Aorta (tissue), 5 donors: ENCODE measurements at regions not wholly inside any gene's neighbourhood (a gene's known extent, or its start where the extent isn't known, plus 50 kb on each side); places are given as distances from the start of the nearest gene placed in this dataset.
"Not testable (repeated sequence)": the region's sequence is repeated elsewhere in the genome, so short reads cannot be mapped to it uniquely, and the experiment has no call there.

Source experiments
- ATAC-seq: fragments of 200-7000 bp; cut with Tn5 transposase; one replicate; pipeline ENCODE4 v1.9.1; 2022; ENCODE audit warnings: moderate library complexity; ENCODE audit not compliant: low FRiP score
- DNase-seq, 2 donors: peaks; one replicate each; pipeline ENCODE4 v3.0.0-alpha.2; 2020
- H3K27ac ChIP-seq, 2 donors: one replicate each; pipeline ENCODE4 v1.5.1; 2013; ENCODE audit warnings: low read length in 2 of 2, mild to moderate bottlenecking in 2 of 2, moderate library complexity in 2 of 2, control low read depth in 1 of 2, inconsistent platforms in 1 of 2, low read depth in 1 of 2
- H3K27me3 ChIP-seq, 2 donors: one replicate each; pipeline ENCODE4 v1.6.1; 2013; ENCODE audit warnings: control low read depth in 1 of 2, low read length in 1 of 2, mild to moderate bottlenecking in 1 of 2, moderate library complexity in 1 of 2; ENCODE audit not compliant: insufficient read depth in 2 of 2, control insufficient read depth in 1 of 2
- H3K36me3 ChIP-seq, 2 donors: one replicate each; pipeline ENCODE4 v1.6.1; 2013; ENCODE audit warnings: control low read depth in 1 of 2, low read length in 1 of 2, mild to moderate bottlenecking in 1 of 2; ENCODE audit not compliant: insufficient read depth in 2 of 2, control insufficient read depth in 1 of 2
- H3K4me1 ChIP-seq, 2 donors: one replicate each; pipeline ENCODE4 v1.6.1; 2013; ENCODE audit warnings: low read length in 2 of 2, control low read depth in 1 of 2, mild to moderate bottlenecking in 1 of 2, moderate library complexity in 1 of 2; ENCODE audit not compliant: insufficient read depth in 2 of 2, control insufficient read depth in 1 of 2
- H3K4me3 ChIP-seq, 2 donors: one replicate each; pipeline ENCODE4 v1.5.1; 2013; ENCODE audit warnings: low read length in 2 of 2, control low read depth in 1 of 2, mild to moderate bottlenecking in 1 of 2
- H3K9me3 ChIP-seq: one replicate; pipeline ENCODE4 v1.6.1; 2013; ENCODE audit warnings: mild to moderate bottlenecking, low read length; ENCODE audit not compliant: control insufficient read depth
- WGBS, 2 donors: extraction: QIAGEN DNeasy Blood & Tissue Kit; methylation state at CpG; one replicate each; pipeline ENCODE4 v1.1.7; 2013; 5-methylcytosine and 5-hydroxymethylcytosine counted together
- intact Hi-C, 2 donors: fragments of 100-400 bp; cut with DNase I; formaldehyde crosslinking; loops; one replicate each; pipeline versions ENCODE4 v1.14.2 to v1.15.0; 2022
- donor health status: healthy with polysubstance abuse.
- donor health status: Bipolar disorder and iron deficiency.
- donor health status: DM: no; HTN: no; CAD: no.
- donor health status: DM: no; HTN: no; CAD: no.
- donor health status: DM: yes; HTN: yes; CAD: no.

GRCh38 chr6:25205629-25206028 is 73.5 kb upstream of the CARMIL1 start:
- Histone ChIP-seq H3K27me3 (no peaks in the 10 kb centered on the region), H3K36me3 (no peaks in the 10 kb centered on the region), H3K9me3 (no peaks in the 10 kb centered on the region), H3K27ac (no peak overlapping the region), H3K4me3 (no peak overlapping the region), H3K4me1 (peaks cover 0 to 4% of the 10 kb centered on the region in 2 donors)
- no peak for ATAC-seq
- intact Hi-C loops = no loop called here
- no peak for DNase-seq

DNA sequence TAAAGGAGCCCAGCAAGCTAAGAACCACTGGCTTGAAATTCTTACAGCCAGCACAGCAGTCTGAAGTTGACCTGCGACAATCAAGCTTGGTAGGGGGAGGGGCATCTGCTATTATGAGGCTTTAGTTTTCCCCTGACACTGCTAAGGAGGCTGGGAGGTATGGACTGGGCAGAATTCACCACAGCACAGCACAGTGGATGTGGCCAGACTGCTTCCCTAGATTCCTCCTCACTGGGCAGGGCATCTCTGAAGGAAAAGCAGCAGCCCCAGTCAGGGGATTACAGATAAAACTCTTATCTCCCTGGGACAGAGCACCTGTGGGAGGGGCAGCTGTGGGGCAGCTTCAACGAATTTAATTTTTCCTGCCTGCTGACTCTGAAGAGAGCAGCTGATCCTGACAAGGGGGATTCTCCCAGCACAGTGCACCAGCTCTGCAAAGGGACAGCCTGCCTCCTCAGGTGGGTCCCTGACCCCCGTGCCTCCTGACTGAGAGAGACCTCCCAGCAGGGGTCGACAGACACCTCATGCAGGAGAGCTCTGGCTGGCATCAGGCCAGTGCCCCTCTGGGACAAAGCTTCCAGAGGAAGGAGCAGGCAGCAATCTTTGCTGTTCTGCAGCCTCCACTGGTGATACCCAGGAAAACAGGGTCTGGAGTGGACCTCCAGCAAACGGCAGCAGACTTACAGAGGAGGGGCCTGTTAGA is 71.6 kb upstream of the CARMIL1 start:
- H3K36me3 ChIP-seq, H3K4me3 ChIP-seq, H3K27me3 ChIP-seq, H3K9me3 ChIP-seq, intact Hi-C loops, H3K4me1 ChIP-seq, DNase-seq, ATAC-seq, H3K27ac ChIP-seq: not testable (repeated sequence)
- 52 to 58% methylated on average over 5 of the region's 5 CpGs for WGBS, 2 donors

- no peaks in the 10 kb centered on the region for H3K36me3 ChIP-seq
- no peaks in the 10 kb centered on the region for H3K4me1 ChIP-seq
- DNase-seq (no peak), ATAC-seq (no peak)
- 95 to 96% methylated on average over 7 of the region's 7 CpGs for WGBS, 2 donors
- peaks cover 0 to 1% of the 10 kb centered on the region in 2 donors for H3K27me3 ChIP-seq
- intact Hi-C loops = no loop called here
- no peak overlapping the region for H3K27ac ChIP-seq
- H3K9me3 ChIP-seq = no peaks in the 10 kb centered on the region
- H3K4me3 ChIP-seq = no peak overlapping the region
These were observed 63.3 kb upstream of the CARMIL1 start for GRCh38 chr6:25215881-25216280.

GRCh38 chr6:25217302-25217701 is 61.9 kb upstream of the CARMIL1 start:
- H3K27ac ChIP-seq = no peak overlapping the region
- H3K4me1 ChIP-seq = no peaks in the 10 kb centered on the region
- H3K4me3 ChIP-seq = no peak overlapping the region
- intact Hi-C loops = no loop called here
- peaks cover 0 to 1% of the 10 kb centered on the region in 2 donors for H3K27me3 ChIP-seq
- no peaks in the 10 kb centered on the region for H3K36me3 ChIP-seq
- no peaks in the 10 kb centered on the region for H3K9me3 ChIP-seq
- DNase-seq (no peak), ATAC-seq (no peak)
- WGBS, 2 donors = 82 to 93% methylated on average over 2 of the region's 2 CpGs

- Histone ChIP-seq H3K9me3 (no peaks in the 10 kb centered on the region), H3K4me3 (no peak overlapping the region), H3K4me1 (no peaks in the 10 kb centered on the region), H3K27me3 (peaks cover 0 to 1% of the 10 kb centered on the region in 2 donors), H3K36me3 (no peaks in the 10 kb centered on the region), H3K27ac (no peak overlapping the region)
- WGBS, 2 donors = 83 to 86% methylated on average over 3 of the region's 3 CpGs
- DNase-seq = no peak
- ATAC-seq = no peak
- intact Hi-C loops = no loop called here
These were observed 61.3 kb upstream of the CARMIL1 start for GRCh38 chr6:25217829-25218228.

DNA sequence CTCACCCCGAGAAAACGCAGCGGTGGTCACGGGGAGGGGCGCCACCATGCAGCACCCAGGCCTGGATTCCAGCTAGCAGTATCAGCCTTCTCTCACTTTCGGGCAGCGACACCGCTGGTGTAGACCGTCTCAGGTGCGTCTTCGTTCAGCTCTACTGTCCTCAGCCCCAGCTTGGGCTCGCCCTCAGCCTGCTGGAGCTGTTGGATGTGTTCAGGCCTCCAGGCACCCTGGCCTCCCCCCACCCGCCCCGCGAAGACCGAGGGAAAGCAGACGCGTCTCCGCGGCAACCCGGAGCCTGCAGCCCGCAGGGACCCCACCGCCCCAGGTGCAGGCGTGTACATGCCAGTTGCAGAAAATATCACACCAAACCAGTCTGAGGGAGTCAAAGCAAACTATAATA is 60.8 kb upstream of the CARMIL1 start:
- DNase-seq (no peak), ATAC-seq (peak; percentile 11)
- WGBS, 2 donors = 90 to 92% methylated on average over 24 of the region's 24 CpGs
- Histone ChIP-seq H3K27ac (no peak overlapping the region), H3K27me3 (peaks cover 0 to 1% of the 10 kb centered on the region in 2 donors), H3K4me3 (no peak overlapping the region), H3K4me1 (no peaks in the 10 kb centered on the region), H3K36me3 (no peaks in the 10 kb centered on the region), H3K9me3 (no peaks in the 10 kb centered on the region)
- intact Hi-C loops = no loop called here

- intact Hi-C loops = no loop called here
- no peak for ATAC-seq
These were observed 59.8 kb upstream of the CARMIL1 start for GRCh38 chr6:25219216-25219916.

DNA sequence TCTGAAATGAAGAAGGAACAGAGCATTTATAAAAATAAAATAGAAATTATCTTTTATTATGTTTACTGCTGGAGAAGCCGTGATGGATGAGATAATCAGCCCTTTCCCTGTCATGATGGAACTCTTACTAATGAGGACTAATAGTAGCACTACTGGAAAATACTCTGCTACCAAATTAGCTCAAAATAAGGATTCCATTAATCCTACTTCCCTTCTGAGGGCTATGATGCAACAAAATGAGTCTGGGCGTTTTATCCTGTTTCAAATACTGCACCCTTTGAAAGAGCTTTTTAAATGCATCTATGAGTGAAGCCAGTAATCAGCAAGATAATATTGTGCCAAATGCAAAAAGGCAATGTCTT is 59.3 kb upstream of the CARMIL1 start:
- ATAC-seq (no peak), DNase-seq (no peak)
- H3K36me3 ChIP-seq = no peaks in the 10 kb centered on the region
- no peaks in the 10 kb centered on the region for H3K4me1 ChIP-seq
- peaks cover 0 to 1% of the 10 kb centered on the region in 2 donors for H3K27me3 ChIP-seq
- no peak overlapping the region for H3K27ac ChIP-seq
- H3K9me3 ChIP-seq = no peaks in the 10 kb centered on the region
- no peak overlapping the region for H3K4me3 ChIP-seq
- intact Hi-C loops = loop anchor here (5.0 to 10.0 kb wide), 3 partner anchors 335 to 497 kb away; no protein-coding TSS in a partner anchor
- 81 to 90% methylated on average over 2 of the region's 2 CpGs for WGBS, 2 donors

More at GRCh38 chr6:25219216-25219916, 59.8 kb upstream of the CARMIL1 start:
- 0 to 46% methylated on average over 1 of the region's 1 CpG for whole genome bisulfite sequencing, 2 donors
- Histone ChIP-seq H3K27ac (no peak overlapping the region), H3K4me1 (no peaks in the 10 kb centered on the region), H3K36me3 (no peaks in the 10 kb centered on the region), H3K4me3 (no peak overlapping the region), H3K9me3 (no peaks in the 10 kb centered on the region), H3K27me3 (peaks cover 0 to 1% of the 10 kb centered on the region in 2 donors)
- DNase-seq = no peak

DNA sequence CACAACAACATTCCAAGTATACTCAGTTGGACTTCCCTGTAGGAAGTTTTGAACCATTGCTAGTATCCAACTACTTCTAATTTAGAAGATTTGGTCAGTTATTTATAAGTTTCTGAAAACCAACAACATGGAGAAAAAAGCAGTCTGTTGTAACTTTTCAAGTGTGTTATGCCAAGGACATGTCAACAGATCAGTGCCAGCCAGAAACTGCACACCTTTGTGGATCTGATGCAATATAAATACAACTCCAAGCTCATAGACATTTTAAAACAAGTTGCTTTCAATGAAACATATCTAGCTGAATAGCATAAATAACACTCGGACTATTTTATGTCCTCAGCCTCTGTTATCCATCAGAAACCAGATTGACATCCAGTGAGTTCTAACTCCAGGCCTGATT is 58.3 kb upstream of the CARMIL1 start:
- no peak for ATAC-seq

More for the DNA sequence above, 58.3 kb upstream of the CARMIL1 start:
- H3K27ac ChIP-seq = no peak overlapping the region
- no peak for DNase-seq
- H3K27me3 ChIP-seq = peaks cover 0 to 1% of the 10 kb centered on the region in 2 donors
- H3K36me3 ChIP-seq = no peaks in the 10 kb centered on the region
- no peak overlapping the region for H3K4me3 ChIP-seq
- no peaks in the 10 kb centered on the region for H3K9me3 ChIP-seq
- intact Hi-C loops = loop anchor here (5.0 to 10.0 kb wide), 3 partner anchors 334 to 496 kb away; no protein-coding TSS in a partner anchor
- no peaks in the 10 kb centered on the region for H3K4me1 ChIP-seq
- 24 to 46% methylated on average over 1 of the region's 1 CpG for WGBS, 2 donors
